Thyroid gland (tissue), 4 donors: ENCODE measurements at regions not wholly inside any gene's neighbourhood (a gene's known extent, or its start where the extent isn't known, plus 50 kb on each side); places are given as distances from the start of the nearest gene placed in this dataset.

Experiments used
- DNase-seq, 2 donors: peaks; one replicate each; pipeline ENCODE4 v3.0.0-alpha.2; 2019
- H3K27ac ChIP-seq, 3 donors: fragments of 200-600 bp; sonication (generic); 1 replicate in 2 of 3; 2 replicates in 1 of 3; pipeline ENCODE4 v1.5.1; 2016 to 2019; ENCODE audit warnings: mild to moderate bottlenecking in 1 of 3, moderate library complexity in 1 of 3
- H3K27me3 ChIP-seq: fragments of 200-600 bp; sonication (generic); one replicate; pipeline ENCODE4 v1.5.1; 2019
- H3K36me3 ChIP-seq, 2 donors: fragments of 200-600 bp; sonication (generic); one replicate each; pipeline ENCODE4 v1.5.1; 2016 to 2019
- H3K4me1 ChIP-seq, 2 donors: fragments of 200-600 bp; sonication (generic); one replicate each; pipeline ENCODE4 v1.5.1; 2017 to 2019
- H3K4me3 ChIP-seq, 3 donors: fragments of 200-600 bp; sonication (generic); replicated peaks in 1 of 3; 1 replicate in 2 of 3; 2 replicates in 1 of 3; pipeline ENCODE4 v1.5.1; 2016; ENCODE audit warnings: mild to moderate bottlenecking in 1 of 3
- H3K9me3 ChIP-seq: fragments of 200-600 bp; sonication (generic); one replicate; pipeline ENCODE4 v1.5.1; 2017
- POLR2A ChIP-seq, 2 donors: fragments of 450-650 bp; IDR thresholded peaks; one replicate each; pipeline ENCODE4 v1.6.1; 2017; ENCODE audit warnings: antibody characterized with exemption in 2 of 2, mild to moderate bottlenecking in 2 of 2, moderate library complexity in 1 of 2
- WGBS, 2 donors: methylation state at CpG; one replicate each; pipeline ENCODE4 v1.1.5; 2017; 5-methylcytosine and 5-hydroxymethylcytosine counted together
- intact Hi-C: fragments of 100-400 bp; cut with DNase I; formaldehyde crosslinking; loops from one replicate; pipeline ENCODE4 v1.15.1; 2023
- TF ChIP-seq, protein P1 (sequence below), 6 experiments: fragments of 200-600 bp in 3 of 6; fragments of 450-650 bp in 3 of 6; sonication (generic) in 3 of 6; IDR thresholded peaks; one replicate each; pipeline ENCODE4 v1.5.1; 2016 to 2019; ENCODE audit warnings: antibody characterized with exemption in 6 of 6, mild to moderate bottlenecking in 2 of 6, inconsistent platforms in 1 of 6, moderate library complexity in 1 of 6

DNA sequence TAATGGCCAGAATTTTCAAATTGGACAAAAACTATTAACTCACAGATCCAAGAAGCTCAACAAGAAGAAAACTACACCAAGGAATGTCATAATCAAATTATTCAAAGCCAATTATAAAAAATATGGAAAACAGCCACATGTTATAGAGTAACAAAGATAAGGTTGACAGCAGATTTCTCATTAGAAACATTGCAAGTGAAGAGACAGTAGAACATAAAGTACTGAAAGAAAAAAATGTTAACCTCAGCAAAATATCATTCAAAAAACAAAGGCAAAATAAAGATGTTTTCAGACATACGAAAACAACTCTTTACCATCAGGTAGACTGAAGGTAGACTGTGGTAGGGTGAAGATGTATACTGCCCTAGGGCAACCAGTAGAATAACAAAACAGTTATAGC, 83.4 kb downstream of the KCNRG start:
- Histone ChIP-seq H3K4me1 (no peaks in the 10 kb centered on the region), H3K36me3 (no peaks in the 10 kb centered on the region), H3K9me3 (no peaks in the 10 kb centered on the region), H3K27me3 (no peaks in the 10 kb centered on the region), H3K4me3 (no peak overlapping the region), H3K27ac (no peak overlapping the region)
- no peak for DNase-seq
- intact Hi-C loops, result loop anchor here (10.0 kb wide), 1 partner anchor 426 kb away; no protein-coding TSS in a partner anchor
- no peak for TF ChIP-seq POLR2A (IDR thresholded peaks at IDR 0.05)
- TF ChIP-seq, protein P1, sequence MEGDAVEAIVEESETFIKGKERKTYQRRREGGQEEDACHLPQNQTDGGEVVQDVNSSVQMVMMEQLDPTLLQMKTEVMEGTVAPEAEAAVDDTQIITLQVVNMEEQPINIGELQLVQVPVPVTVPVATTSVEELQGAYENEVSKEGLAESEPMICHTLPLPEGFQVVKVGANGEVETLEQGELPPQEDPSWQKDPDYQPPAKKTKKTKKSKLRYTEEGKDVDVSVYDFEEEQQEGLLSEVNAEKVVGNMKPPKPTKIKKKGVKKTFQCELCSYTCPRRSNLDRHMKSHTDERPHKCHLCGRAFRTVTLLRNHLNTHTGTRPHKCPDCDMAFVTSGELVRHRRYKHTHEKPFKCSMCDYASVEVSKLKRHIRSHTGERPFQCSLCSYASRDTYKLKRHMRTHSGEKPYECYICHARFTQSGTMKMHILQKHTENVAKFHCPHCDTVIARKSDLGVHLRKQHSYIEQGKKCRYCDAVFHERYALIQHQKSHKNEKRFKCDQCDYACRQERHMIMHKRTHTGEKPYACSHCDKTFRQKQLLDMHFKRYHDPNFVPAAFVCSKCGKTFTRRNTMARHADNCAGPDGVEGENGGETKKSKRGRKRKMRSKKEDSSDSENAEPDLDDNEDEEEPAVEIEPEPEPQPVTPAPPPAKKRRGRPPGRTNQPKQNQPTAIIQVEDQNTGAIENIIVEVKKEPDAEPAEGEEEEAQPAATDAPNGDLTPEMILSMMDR (IDR thresholded peaks at IDR 0.05), result no peak
- WGBS, 2 donors, result 98% methylated on average over 1 of the region's 1 CpG

DNA sequence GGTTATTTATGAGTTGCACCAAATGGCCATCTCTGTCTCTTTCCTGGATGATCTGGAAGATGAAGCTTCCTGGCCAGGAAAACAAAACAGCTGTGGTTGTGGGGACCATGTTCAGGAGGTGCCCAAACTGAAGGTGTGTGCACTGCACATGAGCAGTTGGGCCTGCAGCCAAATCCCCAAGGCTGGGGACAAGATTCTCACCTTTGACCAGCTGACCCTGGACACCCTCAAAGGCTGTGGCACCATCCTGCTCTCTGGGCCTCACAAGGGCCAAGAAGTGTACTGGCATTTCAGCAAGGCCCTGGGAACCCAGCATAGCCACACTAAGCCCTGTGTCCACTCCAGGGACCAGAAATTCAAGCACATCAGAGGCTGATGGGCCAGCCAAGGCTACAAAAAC, 84.2 kb downstream of the KCNRG start:
- no peaks in the 10 kb centered on the region for H3K4me1 ChIP-seq
- intact Hi-C loops, result loop anchor here (10.0 kb wide), 1 partner anchor 425 kb away; no protein-coding TSS in a partner anchor
- H3K36me3 ChIP-seq, result no peaks in the 10 kb centered on the region
- H3K9me3 ChIP-seq, result no peaks in the 10 kb centered on the region
- no peak for DNase-seq
- H3K27me3 ChIP-seq, result no peaks in the 10 kb centered on the region
- no peak overlapping the region for H3K27ac ChIP-seq
- TF ChIP-seq, protein P1 (IDR thresholded peaks at IDR 0.05), result no peak
- TF ChIP-seq POLR2A (IDR thresholded peaks at IDR 0.05), result no peak
- no peak overlapping the region for H3K4me3 ChIP-seq

DNA sequence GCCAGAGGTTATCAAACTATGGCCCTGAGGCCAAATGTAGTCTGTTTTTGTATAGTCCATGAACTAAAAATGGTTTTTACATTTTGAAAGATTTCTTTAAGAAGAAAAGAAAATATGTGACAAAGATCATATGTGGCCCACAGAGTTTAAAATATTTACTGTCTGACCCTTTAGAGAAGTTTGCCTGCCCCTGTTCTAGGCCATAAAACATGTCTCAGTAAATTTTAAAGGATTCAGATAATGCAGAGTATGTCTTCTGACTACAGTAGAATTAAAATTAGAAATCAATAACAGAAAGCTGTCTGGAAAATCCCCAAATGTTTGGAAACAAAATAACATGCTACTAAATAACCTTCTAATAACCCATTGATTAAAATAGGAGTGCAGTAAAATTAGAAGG, 86.3 kb downstream of the KCNRG start:
- no peaks in the 10 kb centered on the region for H3K36me3 ChIP-seq
- no peaks in the 10 kb centered on the region for H3K9me3 ChIP-seq
- no peak for DNase-seq
- TF ChIP-seq, protein P1 (IDR thresholded peaks at IDR 0.05), result no peak
- no peak for TF ChIP-seq POLR2A (IDR thresholded peaks at IDR 0.05)
- intact Hi-C loops, result no loop called here
- peaks cover 0 to 6% of the 10 kb centered on the region in 2 donors for H3K4me1 ChIP-seq
- no peak overlapping the region for H3K4me3 ChIP-seq
- no peak overlapping the region for H3K27ac ChIP-seq
- H3K27me3 ChIP-seq, result no peaks in the 10 kb centered on the region

DNA sequence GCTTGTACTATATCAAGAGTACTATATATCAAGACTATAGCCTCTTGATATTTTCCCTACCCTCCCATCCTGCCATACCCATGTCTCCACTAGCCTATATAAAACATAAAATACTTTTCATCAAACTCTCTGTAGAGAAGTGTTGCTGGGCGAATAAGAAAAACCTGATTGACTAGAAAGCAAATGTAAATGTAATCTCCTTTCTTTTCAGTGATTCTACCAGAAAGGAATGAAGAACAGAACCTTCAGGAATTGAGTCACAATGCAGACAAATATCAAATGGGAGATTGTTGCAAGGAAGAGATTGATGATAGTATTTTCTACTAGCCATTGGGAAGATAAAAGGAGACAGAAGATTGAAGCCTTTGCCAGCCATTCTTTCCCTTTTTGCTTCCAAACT, 89.2 kb downstream of the KCNRG start:
- no peak overlapping the region for H3K27ac ChIP-seq
- 93 to 96% methylated on average over 1 of the region's 1 CpG for WGBS, 2 donors

DNA sequence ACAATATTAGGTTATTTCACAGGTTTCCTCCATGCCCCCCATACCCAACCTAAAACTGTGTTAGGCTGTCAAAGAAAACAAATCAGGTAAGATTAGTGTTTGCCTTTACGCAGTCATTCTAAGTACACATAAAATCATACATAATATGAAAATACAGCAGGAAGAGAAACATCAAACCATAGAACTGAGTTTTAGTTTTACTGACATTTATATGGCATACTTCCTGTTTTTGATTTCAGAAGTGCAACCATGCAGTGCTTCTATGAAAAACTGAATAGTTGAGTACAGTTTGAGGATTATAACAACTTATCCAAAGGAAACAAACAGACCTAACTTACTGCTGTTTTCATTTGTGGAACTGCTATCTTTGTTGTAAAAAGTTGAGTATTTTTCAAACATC, 91.3 kb downstream of the KCNRG start:
- no peaks in the 10 kb centered on the region for H3K36me3 ChIP-seq
- H3K4me1 ChIP-seq, result peaks cover 4 to 13% of the 10 kb centered on the region in 2 donors
- no peak for DNase-seq
- H3K27ac ChIP-seq, result no peak overlapping the region
- H3K9me3 ChIP-seq, result no peaks in the 10 kb centered on the region
- intact Hi-C loops, result no loop called here
- no peaks in the 10 kb centered on the region for H3K27me3 ChIP-seq
- TF ChIP-seq, protein P1 (IDR thresholded peaks at IDR 0.05), result no peak
- no peak for TF ChIP-seq POLR2A (IDR thresholded peaks at IDR 0.05)
- H3K4me3 ChIP-seq, result no peak overlapping the region
- 82 to 84% methylated on average over 1 of the region's 1 CpG for WGBS, 2 donors

More for the DNA sequence above, 89.2 kb downstream of the KCNRG start:
- peaks cover 4 to 13% of the 10 kb centered on the region in 2 donors for H3K4me1 ChIP-seq
- H3K9me3 ChIP-seq, result no peaks in the 10 kb centered on the region
- no peaks in the 10 kb centered on the region for H3K36me3 ChIP-seq
- no peak overlapping the region for H3K4me3 ChIP-seq
- TF ChIP-seq POLR2A (IDR thresholded peaks at IDR 0.05), result no peak
- TF ChIP-seq, protein P1 (IDR thresholded peaks at IDR 0.05), result no peak
- no peaks in the 10 kb centered on the region for H3K27me3 ChIP-seq
- DNase-seq, result no peak
- intact Hi-C loops, result no loop called here
